ENCODE measurements at regions not wholly inside any gene's neighbourhood (a gene's known extent, or its start where the extent isn't known, plus 50 kb on each side); places are given as distances from the start of the nearest gene placed in this dataset.

- Histone ChIP-seq H4K5ac (ENCODE audit: insufficient read length, low read depth, low read length) (no peak overlapping the region), H3K14ac (ENCODE audit: insufficient read length) (no peak overlapping the region), H3K23ac (ENCODE audit: insufficient read length) (no peak overlapping the region), H3K56ac (replicated peaks; ENCODE audit: insufficient read length, low read depth, low read length) (no peak overlapping the region), H3K4me2 (ENCODE audit: insufficient read depth in 1 of 2, low read depth in 2 of 2, low read length in 2 of 2) (no peak overlapping the region), H3K23me2 (ENCODE audit: low read depth, low read length) (no peaks in the 10 kb centered on the region), H2BK5ac (ENCODE audit: low read depth, low read length) (no peak overlapping the region), H2BK12ac (ENCODE audit: low read depth, low read length) (no peak overlapping the region), H4K8ac (ENCODE audit: extremely low read depth, insufficient read depth, low read length) (no peak overlapping the region), H3K9me3 (ENCODE audit: insufficient read depth in 2 of 2, low read depth in 1 of 2, low read length in 1 of 2) (0 out of 4 replicates have a peak, but pooled peaks cover 0 to 3% of the 10 kb centered on the region in 2 experiments), H3K79me2 (ENCODE audit: control insufficient read depth in 1 of 2, insufficient read depth in 2 of 2, low read length in 2 of 2) (no peaks in the 10 kb centered on the region), H3K27ac (ENCODE audit: low read depth, low read length) (no peak overlapping the region), H2AK5ac (ENCODE audit: low read depth, low read length) (no peak overlapping the region), H2AFZ (ENCODE audit: low read length) (no peak overlapping the region), H3K4me1 (replicated peaks in 1 of 4; ENCODE audit: control insufficient read depth in 3 of 4, insufficient read depth in 4 of 4, low read length in 3 of 4) (peaks cover 0 to 4% (median 2%) of the 10 kb centered on the region in 4 experiments; a peak in 1 of 7 replicates), H3K36me3 (ENCODE audit: control insufficient read depth in 2 of 4, insufficient read depth in 4 of 4, low read length in 3 of 4) (no peaks in the 10 kb centered on the region), H3K4ac (replicated peaks; ENCODE audit: insufficient read length, low read depth, low read length) (no peak overlapping the region), H3K9ac (replicated peaks in 1 of 4; ENCODE audit: extremely low read depth in 1 of 4, low read depth in 3 of 4, low read length in 3 of 4) (no peak overlapping the region), H3K79me1 (ENCODE audit: low read depth, low read length) (no peaks in the 10 kb centered on the region; the same call in 1 of the 2 replicates), H2BK120ac (replicated peaks; ENCODE audit: low read depth, low read length) (no peak overlapping the region), H4K20me1 (replicated peaks in 1 of 2; ENCODE audit: control insufficient read depth in 1 of 2, insufficient read depth in 2 of 2, low read length in 2 of 2) (no peaks in the 10 kb centered on the region), H4K91ac (replicated peaks; ENCODE audit: insufficient read length, low read length) (no peak overlapping the region), H2BK15ac (ENCODE audit: low read length) (no peak overlapping the region), H3K18ac (ENCODE audit: extremely low read depth, low read length) (no peak overlapping the region), H2BK20ac (ENCODE audit: low read length) (no peak overlapping the region), H3K27me3 (replicated peaks in 1 of 4; ENCODE audit: control insufficient read depth in 3 of 4, extremely low read depth in 1 of 4, insufficient read depth in 3 of 4, low read length in 3 of 4) (no peaks in the 10 kb centered on the region), H3K4me3 (ENCODE audit: extremely low read depth in 1 of 4, insufficient read depth in 2 of 4, low read depth in 3 of 4, low read length in 4 of 4) (no peak overlapping the region)
- DNase-seq (ENCODE audit: low read depth in 1 of 2, low spot score in 2 of 2) (no peak), FAIRE-seq (no peak)
- 98% methylated on average over 5 of the region's 5 CpGs; no CpG with 5 or more reads in 1 of the 2 experiments for WGBS, 2 experiments (ENCODE audit: extremely low coverage in 1 of 2, insufficient coverage in 1 of 2, insufficient read length in 1 of 2, insufficient replicate concordance in 2 of 2, low coverage in 1 of 2, low lambda C conversion rate in 2 of 2, missing lambda C conversion rate in 1 of 2)
- ChIA-PET POLR2A (ENCODE audit: partially characterized antibody) (no interaction called here), CTCF (ENCODE audit: partially characterized antibody) (interaction anchor here (1.2 to 1.3 kb wide), 2 partner anchors 26 to 87 kb away, joined by 3 to 4 read pairs; no protein-coding TSS in a partner anchor)
- TF ChIP-seq RAD21 (IDR thresholded peaks at IDR 0.05 in 1 of 2, conservative IDR thresholded peaks at IDR 0.05 in 1 of 2; ENCODE audit: low read depth in 2 of 2, low read length in 2 of 2) (no peak), CTCF (IDR thresholded peaks at IDR 0.05; ENCODE audit: control extremely low read depth in 1 of 3, insufficient read depth in 1 of 3, low read depth in 1 of 3, low read length in 3 of 3) (no peak), SP2 (IDR thresholded peaks at IDR 0.05; ENCODE audit: low read length) (no peak), EP300 (IDR thresholded peaks at IDR 0.05; ENCODE audit: borderline replicate concordance in 1 of 2, low read depth in 2 of 2, low read length in 2 of 2) (no peak)
These were observed 97.6 kb upstream of the TMEM178A start for GRCh38 chr2:39568116-39568515.

Data from H1 (cell line).